Parathyroid adenoma (tissue), 2 donors: ENCODE measurements at regions not wholly inside any gene's neighbourhood (a gene's known extent, or its start where the extent isn't known, plus 50 kb on each side); places are given as distances from the start of the nearest gene placed in this dataset.
A peak's percentile ranks its signal among the peaks of the same experiment; 100 is the strongest.

Experiments
- H2AFZ ChIP-seq: fragments of 300-600 bp; sonication (generic); one replicate; pipeline ENCODE4 v1.7.0; 2017; ENCODE audit warnings: antibody characterized with exemption, mild to moderate bottlenecking
- H3K27ac ChIP-seq: fragments of 300-600 bp; sonication (generic); one replicate; pipeline ENCODE4 v1.7.0; 2017
- H3K27me3 ChIP-seq: fragments of 300-600 bp; sonication (generic); one replicate; pipeline ENCODE4 v1.7.0; 2017; ENCODE audit warnings: low read length; ENCODE audit not compliant: control insufficient read depth, insufficient read depth
- H3K36me3 ChIP-seq: fragments of 300-600 bp; sonication (generic); one replicate; pipeline ENCODE4 v1.7.0; 2017; ENCODE audit warnings: low read length; ENCODE audit not compliant: control insufficient read depth, insufficient read depth
- H3K4me1 ChIP-seq: fragments of 300-600 bp; sonication (generic); one replicate; pipeline ENCODE4 v1.7.0; 2017; ENCODE audit warnings: control low read depth
- H3K4me2 ChIP-seq: fragments of 300-600 bp; sonication (generic); one replicate; pipeline ENCODE4 v1.7.0; 2017; ENCODE audit warnings: low read length
- H3K4me3 ChIP-seq: fragments of 300-600 bp; sonication (generic); one replicate; pipeline ENCODE4 v1.7.0; 2017; ENCODE audit warnings: low read depth, low read length
- H3K79me2 ChIP-seq: fragments of 300-600 bp; sonication (generic); one replicate; pipeline ENCODE4 v1.7.0; 2017; ENCODE audit warnings: control low read depth
- H3K9ac ChIP-seq: fragments of 300-600 bp; sonication (generic); one replicate; pipeline ENCODE4 v1.7.0; 2017; ENCODE audit warnings: mild to moderate bottlenecking
- H3K9me3 ChIP-seq: fragments of 300-600 bp; sonication (generic); one replicate; pipeline ENCODE4 v1.7.0; 2017; ENCODE audit warnings: low read length; ENCODE audit not compliant: control insufficient read depth
- TF ChIP-seq, protein P1 (sequence below): fragments of 300-600 bp; sonication (generic); IDR thresholded peaks from one replicate; pipeline ENCODE4 v1.7.0; 2017; ENCODE audit warnings: antibody characterized with exemption, mild to moderate bottlenecking
- donor health status: primary hyperparathyroidism.

DNA sequence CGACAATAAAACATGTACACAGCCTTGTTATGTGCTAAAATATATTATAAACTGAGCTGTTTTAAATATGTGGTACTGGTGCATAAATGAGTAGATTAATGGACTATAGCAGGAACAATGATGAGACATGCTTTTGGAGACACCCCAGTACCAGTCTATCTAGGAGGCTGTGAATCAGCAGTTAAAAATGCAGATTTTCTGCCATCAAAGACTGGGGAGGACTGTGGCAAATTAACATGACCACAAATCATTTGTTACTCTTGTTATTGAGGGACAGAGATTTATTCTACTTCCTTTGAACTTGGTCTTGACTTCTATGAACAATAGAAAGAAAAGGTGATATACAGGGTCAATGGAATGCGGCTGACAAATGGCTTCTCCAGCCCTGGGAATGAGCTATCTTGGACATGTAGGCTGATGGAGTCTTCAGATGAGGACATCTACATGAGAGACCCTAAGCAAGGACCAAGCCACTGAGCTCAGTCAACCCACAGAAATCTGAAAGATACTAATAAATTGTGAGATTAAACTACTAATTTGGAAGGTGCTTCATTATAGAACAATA lies 551.7 kb upstream of the GJE1 start:
- TF ChIP-seq, protein P1, sequence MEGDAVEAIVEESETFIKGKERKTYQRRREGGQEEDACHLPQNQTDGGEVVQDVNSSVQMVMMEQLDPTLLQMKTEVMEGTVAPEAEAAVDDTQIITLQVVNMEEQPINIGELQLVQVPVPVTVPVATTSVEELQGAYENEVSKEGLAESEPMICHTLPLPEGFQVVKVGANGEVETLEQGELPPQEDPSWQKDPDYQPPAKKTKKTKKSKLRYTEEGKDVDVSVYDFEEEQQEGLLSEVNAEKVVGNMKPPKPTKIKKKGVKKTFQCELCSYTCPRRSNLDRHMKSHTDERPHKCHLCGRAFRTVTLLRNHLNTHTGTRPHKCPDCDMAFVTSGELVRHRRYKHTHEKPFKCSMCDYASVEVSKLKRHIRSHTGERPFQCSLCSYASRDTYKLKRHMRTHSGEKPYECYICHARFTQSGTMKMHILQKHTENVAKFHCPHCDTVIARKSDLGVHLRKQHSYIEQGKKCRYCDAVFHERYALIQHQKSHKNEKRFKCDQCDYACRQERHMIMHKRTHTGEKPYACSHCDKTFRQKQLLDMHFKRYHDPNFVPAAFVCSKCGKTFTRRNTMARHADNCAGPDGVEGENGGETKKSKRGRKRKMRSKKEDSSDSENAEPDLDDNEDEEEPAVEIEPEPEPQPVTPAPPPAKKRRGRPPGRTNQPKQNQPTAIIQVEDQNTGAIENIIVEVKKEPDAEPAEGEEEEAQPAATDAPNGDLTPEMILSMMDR = no peak
- no peak overlapping the region for H3K9ac ChIP-seq
- no peak overlapping the region for H2AFZ ChIP-seq
- no peaks in the 10 kb centered on the region for H3K36me3 ChIP-seq
- H3K4me2 ChIP-seq = no peak overlapping the region
- H3K4me3 ChIP-seq = no peak overlapping the region
- no peak overlapping the region for H3K27ac ChIP-seq
- no peaks in the 10 kb centered on the region for H3K9me3 ChIP-seq
- no peaks in the 10 kb centered on the region for H3K27me3 ChIP-seq
- no peaks in the 10 kb centered on the region for H3K4me1 ChIP-seq
- no peaks in the 10 kb centered on the region for H3K79me2 ChIP-seq

DNA sequence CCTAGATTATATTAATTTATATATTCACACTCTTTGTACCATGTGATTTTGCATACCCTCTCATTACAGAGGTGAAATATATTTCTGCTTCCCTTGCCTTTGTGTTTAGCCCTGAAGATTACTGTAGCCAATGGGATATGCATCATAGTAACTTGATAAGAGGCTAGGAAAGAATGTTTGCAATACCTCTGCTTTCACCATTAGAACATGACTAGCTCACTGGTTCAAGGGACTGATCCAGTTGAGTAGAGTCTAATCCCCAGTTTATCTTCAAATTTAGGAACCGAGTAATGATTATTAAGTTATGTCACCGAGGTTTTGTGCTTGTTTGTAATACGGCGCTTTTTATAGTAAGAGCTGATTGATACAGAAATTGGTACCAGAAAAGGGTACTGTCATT lies 552.6 kb upstream of the GJE1 start:
- Histone ChIP-seq H2AFZ (no peak overlapping the region), H3K79me2 (no peaks in the 10 kb centered on the region), H3K4me1 (no peaks in the 10 kb centered on the region), H3K27ac (no peak overlapping the region), H3K9me3 (no peaks in the 10 kb centered on the region), H3K9ac (no peak overlapping the region), H3K4me2 (no peak overlapping the region), H3K36me3 (no peaks in the 10 kb centered on the region), H3K27me3 (no peaks in the 10 kb centered on the region), H3K4me3 (no peak overlapping the region)
- TF ChIP-seq, protein P1 = no peak

- Histone ChIP-seq H3K4me3 (no peak overlapping the region), H3K4me2 (no peak overlapping the region), H3K9me3 (no peaks in the 10 kb centered on the region), H3K27ac (no peak overlapping the region), H3K27me3 (no peaks in the 10 kb centered on the region), H3K9ac (no peak overlapping the region), H3K4me1 (no peaks in the 10 kb centered on the region), H3K79me2 (no peaks in the 10 kb centered on the region), H2AFZ (no peak overlapping the region), H3K36me3 (no peaks in the 10 kb centered on the region)
- TF ChIP-seq, protein P1 = no peak
Observed at GRCh38 chr6:141576751-141577150, 556.0 kb upstream of the GJE1 start.

GRCh38 chr6:141562851-141563763 lies 569.6 kb upstream of the GJE1 start:
- Histone ChIP-seq H3K4me2 (peak overlapping the region; percentile 57), H3K4me3 (peak overlapping the region; percentile 30), H3K36me3 (no peaks in the 10 kb centered on the region), H3K79me2 (no peaks in the 10 kb centered on the region), H3K4me1 (no peaks in the 10 kb centered on the region), H3K27ac (peak overlapping the region; percentile 39), H3K27me3 (no peaks in the 10 kb centered on the region), H3K9me3 (no peaks in the 10 kb centered on the region), H2AFZ (peak overlapping the region; percentile 74), H3K9ac (no peak overlapping the region)
- TF ChIP-seq, protein P1 = peak; percentile 91
